ENCODE measurements at regions not wholly inside any gene's neighbourhood (a gene's known extent, or its start where the extent isn't known, plus 50 kb on each side); places are given as distances from the start of the nearest gene placed in this dataset.
A peak's percentile ranks its signal among the peaks of the same experiment; 100 is the strongest.

- Histone ChIP-seq H3K27me3 (ENCODE audit: insufficient read depth, low read length, poor library complexity) (no peaks in the 10 kb centered on the region), H3K4me1 (ENCODE audit: control insufficient read depth, low read depth, low read length) (no peaks in the 10 kb centered on the region), H3K56ac (ENCODE audit: low read length) (no peak overlapping the region), H4K5ac (ENCODE audit: low read length) (no peak overlapping the region), H3K23ac (ENCODE audit: low read length) (no peak overlapping the region), H2BK15ac (replicated peaks; ENCODE audit: low read depth) (no peak overlapping the region), H2BK120ac (ENCODE audit: low read depth, low read length) (no peak overlapping the region), H3K79me2 (ENCODE audit: control insufficient read depth, insufficient read depth, low read length) (no peaks in the 10 kb centered on the region), H3K79me1 (ENCODE audit: low read length) (no peaks in the 10 kb centered on the region), H2BK5ac (ENCODE audit: low read length) (no peak overlapping the region), H3K36me3 (ENCODE audit: control insufficient read depth, insufficient read depth, low read length) (no peaks in the 10 kb centered on the region), H3K4me2 (ENCODE audit: low read length) (no peak overlapping the region), H3K18ac (ENCODE audit: low read length) (no peak overlapping the region), H3K9ac (ENCODE audit: low read length) (no peak overlapping the region), H2AK5ac (ENCODE audit: low read length) (no peak overlapping the region), H3K27ac (ENCODE audit: low read depth, low read length) (no peak overlapping the region), H3K4ac (ENCODE audit: low read depth, low read length) (no peak overlapping the region), H4K8ac (ENCODE audit: low read depth, low read length) (no peak overlapping the region), H3K4me3 (ENCODE audit: low read length) (no peak overlapping the region)
- WGBS (ENCODE audit: extremely low coverage, insufficient coverage, low lambda C conversion rate) = no CpG with 5 or more reads among the region's 3 CpGs
- no peak for DNase-seq
Observed at GRCh38 chr6:99024089-99024488, 76.3 kb upstream of the FBXL4 start.

GRCh38 chr6:99022039-99022609 lies 74.4 kb upstream of the FBXL4 start:
- Histone ChIP-seq H3K79me2 (ENCODE audit: control insufficient read depth, insufficient read depth, low read length) (no peaks in the 10 kb centered on the region), H3K4me1 (ENCODE audit: control insufficient read depth, low read depth, low read length) (no peaks in the 10 kb centered on the region), H3K4ac (ENCODE audit: low read depth, low read length) (no peak overlapping the region), H2BK120ac (ENCODE audit: low read depth, low read length) (no peak overlapping the region), H2BK5ac (ENCODE audit: low read length) (no peak overlapping the region), H3K4me2 (ENCODE audit: low read length) (no peak overlapping the region), H3K4me3 (ENCODE audit: low read length) (no peak overlapping the region), H3K18ac (ENCODE audit: low read length) (no peak overlapping the region), H4K8ac (ENCODE audit: low read depth, low read length) (no peak overlapping the region), H3K9ac (ENCODE audit: low read length) (no peak overlapping the region), H2AK5ac (ENCODE audit: low read length) (no peak overlapping the region), H2BK15ac (replicated peaks; ENCODE audit: low read depth) (no peak overlapping the region), H3K27me3 (ENCODE audit: insufficient read depth, low read length, poor library complexity) (no peaks in the 10 kb centered on the region), H3K56ac (ENCODE audit: low read length) (no peak overlapping the region), H3K36me3 (ENCODE audit: control insufficient read depth, insufficient read depth, low read length) (no peaks in the 10 kb centered on the region), H3K79me1 (ENCODE audit: low read length) (no peaks in the 10 kb centered on the region), H3K23ac (ENCODE audit: low read length) (no peak overlapping the region), H4K5ac (ENCODE audit: low read length) (no peak overlapping the region), H3K27ac (ENCODE audit: low read depth, low read length) (no peak overlapping the region)
- no CpG with 5 or more reads among the region's 9 CpGs for WGBS (ENCODE audit: extremely low coverage, insufficient coverage, low lambda C conversion rate)
- peak; percentile 6 for DNase-seq

- Histone ChIP-seq H2BK5ac (ENCODE audit: low read length) (no peak overlapping the region), H4K8ac (ENCODE audit: low read depth, low read length) (no peak overlapping the region), H3K4me1 (ENCODE audit: control insufficient read depth, low read depth, low read length) (no peaks in the 10 kb centered on the region), H3K9ac (ENCODE audit: low read length) (no peak overlapping the region), H2BK120ac (ENCODE audit: low read depth, low read length) (no peak overlapping the region), H3K4me2 (ENCODE audit: low read length) (no peak overlapping the region), H3K4me3 (ENCODE audit: low read length) (no peak overlapping the region), H3K56ac (ENCODE audit: low read length) (no peak overlapping the region), H2BK15ac (replicated peaks; ENCODE audit: low read depth) (no peak overlapping the region), H2AK5ac (ENCODE audit: low read length) (no peak overlapping the region), H4K5ac (ENCODE audit: low read length) (no peak overlapping the region), H3K23ac (ENCODE audit: low read length) (no peak overlapping the region), H3K18ac (ENCODE audit: low read length) (no peak overlapping the region), H3K79me1 (ENCODE audit: low read length) (no peaks in the 10 kb centered on the region), H3K4ac (ENCODE audit: low read depth, low read length) (no peak overlapping the region), H3K79me2 (ENCODE audit: control insufficient read depth, insufficient read depth, low read length) (no peaks in the 10 kb centered on the region), H3K36me3 (ENCODE audit: control insufficient read depth, insufficient read depth, low read length) (no peaks in the 10 kb centered on the region), H3K27ac (ENCODE audit: low read depth, low read length) (no peak overlapping the region), H3K27me3 (ENCODE audit: insufficient read depth, low read length, poor library complexity) (no peaks in the 10 kb centered on the region)
- DNase-seq = no peak
- no CpG with 5 or more reads among the region's 1 CpG for WGBS (ENCODE audit: extremely low coverage, insufficient coverage, low lambda C conversion rate)
Observed at GRCh38 chr6:99019381-99019780, 71.6 kb upstream of the FBXL4 start.

- Histone ChIP-seq H3K4me1 (ENCODE audit: control insufficient read depth, low read depth, low read length) (no peaks in the 10 kb centered on the region), H2BK5ac (ENCODE audit: low read length) (no peak overlapping the region), H3K79me2 (ENCODE audit: control insufficient read depth, insufficient read depth, low read length) (no peaks in the 10 kb centered on the region), H3K56ac (ENCODE audit: low read length) (no peak overlapping the region), H3K4me2 (ENCODE audit: low read length) (no peak overlapping the region), H3K4ac (ENCODE audit: low read depth, low read length) (no peak overlapping the region), H2AK5ac (ENCODE audit: low read length) (no peak overlapping the region), H2BK120ac (ENCODE audit: low read depth, low read length) (no peak overlapping the region), H3K27me3 (ENCODE audit: insufficient read depth, low read length, poor library complexity) (no peaks in the 10 kb centered on the region), H4K5ac (ENCODE audit: low read length) (no peak overlapping the region), H4K8ac (ENCODE audit: low read depth, low read length) (no peak overlapping the region), H3K79me1 (ENCODE audit: low read length) (no peaks in the 10 kb centered on the region), H2BK15ac (replicated peaks; ENCODE audit: low read depth) (no peak overlapping the region), H3K9ac (ENCODE audit: low read length) (no peak overlapping the region), H3K18ac (ENCODE audit: low read length) (no peak overlapping the region), H3K4me3 (ENCODE audit: low read length) (no peak overlapping the region), H3K36me3 (ENCODE audit: control insufficient read depth, insufficient read depth, low read length) (no peaks in the 10 kb centered on the region), H3K23ac (ENCODE audit: low read length) (no peak overlapping the region), H3K27ac (ENCODE audit: low read depth, low read length) (no peak overlapping the region)
- no CpG with 5 or more reads among the region's 1 CpG for WGBS (ENCODE audit: extremely low coverage, insufficient coverage, low lambda C conversion rate)
- no peak for DNase-seq
Observed at GRCh38 chr6:99017150-99017549, 69.4 kb upstream of the FBXL4 start.

GRCh38 chr6:99016355-99016754 lies 68.6 kb upstream of the FBXL4 start:
- H3K4me1 ChIP-seq (ENCODE audit: control insufficient read depth, low read depth, low read length) = no peaks in the 10 kb centered on the region
- H3K4me3 ChIP-seq (ENCODE audit: low read length) = no peak overlapping the region
- no peaks in the 10 kb centered on the region for H3K36me3 ChIP-seq (ENCODE audit: control insufficient read depth, insufficient read depth, low read length)
- no peak for DNase-seq
- H3K56ac ChIP-seq (ENCODE audit: low read length) = no peak overlapping the region
- no peak overlapping the region for H3K18ac ChIP-seq (ENCODE audit: low read length)
- H2BK120ac ChIP-seq (ENCODE audit: low read depth, low read length) = no peak overlapping the region
- H3K27ac ChIP-seq (ENCODE audit: low read depth, low read length) = no peak overlapping the region
- no peak overlapping the region for H3K23ac ChIP-seq (ENCODE audit: low read length)
- H4K8ac ChIP-seq (ENCODE audit: low read depth, low read length) = no peak overlapping the region
- H3K4ac ChIP-seq (ENCODE audit: low read depth, low read length) = no peak overlapping the region
- H3K9ac ChIP-seq (ENCODE audit: low read length) = no peak overlapping the region
- no peak overlapping the region for H4K5ac ChIP-seq (ENCODE audit: low read length)
- H3K27me3 ChIP-seq (ENCODE audit: insufficient read depth, low read length, poor library complexity) = no peaks in the 10 kb centered on the region
- H3K4me2 ChIP-seq (ENCODE audit: low read length) = no peak overlapping the region
- H2BK5ac ChIP-seq (ENCODE audit: low read length) = no peak overlapping the region
- no peak overlapping the region for H2AK5ac ChIP-seq (ENCODE audit: low read length)
- no peaks in the 10 kb centered on the region for H3K79me1 ChIP-seq (ENCODE audit: low read length)
- H3K79me2 ChIP-seq (ENCODE audit: control insufficient read depth, insufficient read depth, low read length) = no peaks in the 10 kb centered on the region
- no peak overlapping the region for H2BK15ac ChIP-seq (replicated peaks; ENCODE audit: low read depth)
- no CpG with 5 or more reads among the region's 1 CpG for WGBS (ENCODE audit: extremely low coverage, insufficient coverage, low lambda C conversion rate)

GRCh38 chr6:99014061-99014460 lies 66.3 kb upstream of the FBXL4 start:
- no peak overlapping the region for H3K27ac ChIP-seq (ENCODE audit: low read depth, low read length)
- no peak overlapping the region for H3K4me2 ChIP-seq (ENCODE audit: low read length)
- H4K8ac ChIP-seq (ENCODE audit: low read depth, low read length) = no peak overlapping the region
- no peaks in the 10 kb centered on the region for H3K27me3 ChIP-seq (ENCODE audit: insufficient read depth, low read length, poor library complexity)
- H3K4me1 ChIP-seq (ENCODE audit: control insufficient read depth, low read depth, low read length) = no peaks in the 10 kb centered on the region
- no peak overlapping the region for H2BK120ac ChIP-seq (ENCODE audit: low read depth, low read length)
- H3K18ac ChIP-seq (ENCODE audit: low read length) = no peak overlapping the region
- WGBS (ENCODE audit: extremely low coverage, insufficient coverage, low lambda C conversion rate) = no CpG with 5 or more reads among the region's 1 CpG
- no peak overlapping the region for H2BK15ac ChIP-seq (replicated peaks; ENCODE audit: low read depth)
- no peak for DNase-seq
- H3K56ac ChIP-seq (ENCODE audit: low read length) = no peak overlapping the region
- H3K4me3 ChIP-seq (ENCODE audit: low read length) = no peak overlapping the region
- H3K4ac ChIP-seq (ENCODE audit: low read depth, low read length) = no peak overlapping the region
- no peak overlapping the region for H3K9ac ChIP-seq (ENCODE audit: low read length)
- no peak overlapping the region for H4K5ac ChIP-seq (ENCODE audit: low read length)
- H3K23ac ChIP-seq (ENCODE audit: low read length) = no peak overlapping the region
- no peaks in the 10 kb centered on the region for H3K36me3 ChIP-seq (ENCODE audit: control insufficient read depth, insufficient read depth, low read length)
- no peaks in the 10 kb centered on the region for H3K79me2 ChIP-seq (ENCODE audit: control insufficient read depth, insufficient read depth, low read length)
- no peak overlapping the region for H2BK5ac ChIP-seq (ENCODE audit: low read length)
- no peaks in the 10 kb centered on the region for H3K79me1 ChIP-seq (ENCODE audit: low read length)
- H2AK5ac ChIP-seq (ENCODE audit: low read length) = no peak overlapping the region
